Ovary (tissue), 7 donors: ENCODE measurements at regions not wholly inside any gene's neighbourhood (a gene's known extent, or its start where the extent isn't known, plus 50 kb on each side); places are given as distances from the start of the nearest gene placed in this dataset.

Experiments used
- DNase-seq, 5 donors: peaks; one replicate each; pipeline ENCODE4 v3.0.0-alpha.2; 2019 to 2020
- H3K27ac ChIP-seq, 2 donors: fragments of 200-600 bp; one replicate each; pipeline versions ENCODE4 v1.5.1 to v1.8.0; 2019 to 2022
- H3K27me3 ChIP-seq: fragments of 200-600 bp; one replicate; pipeline ENCODE4 v1.8.0; 2022
- H3K36me3 ChIP-seq: fragments of 200-600 bp; sonication (generic); one replicate; pipeline ENCODE4 v1.5.1; 2019
- H3K4me1 ChIP-seq: one replicate; pipeline ENCODE4 v1.8.1; 2013; ENCODE audit warnings: mild to moderate bottlenecking, moderate library complexity; ENCODE audit not compliant: insufficient read depth
- H3K4me3 ChIP-seq: fragments of 200-600 bp; sonication (generic); one replicate; pipeline ENCODE4 v1.5.1; 2017
- H3K9me3 ChIP-seq, 2 donors: fragments of 200-600 bp in 1 of 2; sonication (generic) in 1 of 2; one replicate each; pipeline versions ENCODE4 v1.5.1 to v1.8.1; 2013 to 2019; ENCODE audit warnings: mild to moderate bottlenecking in 1 of 2, moderate library complexity in 1 of 2
- EP300 ChIP-seq: sonication (generic); formaldehyde crosslinking; IDR thresholded peaks from one replicate; pipeline ENCODE4 v1.6.1; 2017; ENCODE audit warnings: antibody characterized with exemption
- POLR2A ChIP-seq: fragments of 450-650 bp; IDR thresholded peaks from one replicate; pipeline ENCODE4 v1.6.1; 2017; ENCODE audit warnings: antibody characterized with exemption, mild to moderate bottlenecking, moderate library complexity
- WGBS, 3 donors: extraction: QIAGEN DNeasy Blood & Tissue Kit in 1 of 3; methylation state at CpG; one replicate each; pipeline versions ENCODE4 v1.1.5 to v1.1.7; 2013 to 2017; 5-methylcytosine and 5-hydroxymethylcytosine counted together
- intact Hi-C, 4 donors: fragments of 100-400 bp; cut with DNase I; formaldehyde crosslinking; loops; one replicate each; pipeline versions ENCODE4 v1.11.0 to v1.15.1; 2022 to 2023
- TF ChIP-seq, protein P1 (sequence below), 3 donors: fragments of 450-650 bp in 2 of 3; fragments of 200-600 bp in 1 of 3; IDR thresholded peaks; one replicate each; pipeline versions ENCODE4 v1.5.1 to v1.8.0; 2016 to 2022; ENCODE audit warnings: antibody characterized with exemption in 3 of 3, mild to moderate bottlenecking in 1 of 3
- donor health status: DM: no; HTN: no; CAD: no; lungs with moderate emphysema.
- donor health status: DM: no; HTN: no; CAD: no.
- donor health status: Bipolar disorder and iron deficiency.
- donor health status: DM: no; HTN: no; CAD: no.
- donor health status: DM: yes; HTN: yes; CAD: no.

DNA sequence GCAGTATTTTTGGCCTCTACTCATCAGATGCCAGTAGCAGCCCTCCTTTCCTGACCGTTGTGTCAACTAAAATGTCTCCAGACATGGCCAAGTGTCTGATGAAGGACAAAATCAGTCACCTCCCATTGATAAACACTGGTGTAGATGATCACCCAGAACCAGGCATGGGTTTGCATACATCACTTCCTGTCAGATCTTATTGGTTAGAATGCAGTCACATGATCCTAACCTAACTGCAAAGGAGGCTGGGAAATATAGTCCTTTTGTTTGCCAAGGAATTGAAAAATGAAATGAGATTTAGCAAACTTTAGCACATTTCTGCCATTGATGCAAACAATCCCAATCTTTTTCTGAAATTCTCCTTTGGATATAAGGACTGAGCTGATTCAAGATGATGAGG lies 141.4 kb downstream of the BUB3 start:
- no peak overlapping the region for H3K4me3 ChIP-seq
- 67 to 88% (median 84%) methylated on average over 1 of the region's 1 CpG for WGBS, 3 donors

DNA sequence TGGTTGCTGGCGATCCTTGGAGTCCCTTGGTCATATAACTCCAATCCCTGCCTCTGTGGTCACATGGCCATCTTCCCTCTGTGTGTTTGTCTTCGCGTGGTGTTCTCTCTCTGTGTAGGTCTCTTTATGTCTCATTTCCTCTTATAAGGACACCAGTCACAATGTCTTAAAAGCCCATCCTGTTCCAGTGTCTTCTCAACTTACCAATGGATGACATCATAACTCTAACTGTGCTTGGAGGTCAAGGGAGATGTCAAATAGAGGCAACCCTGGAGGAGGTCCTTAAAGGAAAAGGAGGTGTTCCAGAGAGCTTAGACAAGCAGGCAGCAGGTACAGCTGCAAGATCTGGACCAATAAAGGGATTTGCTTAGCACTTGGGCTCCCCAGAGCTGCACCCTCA lies 143.0 kb downstream of the BUB3 start:
- 85 to 89% (median 86%) methylated on average over 3 of the region's 3 CpGs for WGBS, 3 donors
- H3K36me3 ChIP-seq, result no peaks in the 10 kb centered on the region

More for the DNA sequence above, 141.4 kb downstream of the BUB3 start:
- Histone ChIP-seq H3K27ac (no peak overlapping the region), H3K9me3 (no peaks in the 10 kb centered on the region), H3K36me3 (no peaks in the 10 kb centered on the region), H3K27me3 (no peaks in the 10 kb centered on the region), H3K4me1 (no peaks in the 10 kb centered on the region)
- TF ChIP-seq, protein P1, sequence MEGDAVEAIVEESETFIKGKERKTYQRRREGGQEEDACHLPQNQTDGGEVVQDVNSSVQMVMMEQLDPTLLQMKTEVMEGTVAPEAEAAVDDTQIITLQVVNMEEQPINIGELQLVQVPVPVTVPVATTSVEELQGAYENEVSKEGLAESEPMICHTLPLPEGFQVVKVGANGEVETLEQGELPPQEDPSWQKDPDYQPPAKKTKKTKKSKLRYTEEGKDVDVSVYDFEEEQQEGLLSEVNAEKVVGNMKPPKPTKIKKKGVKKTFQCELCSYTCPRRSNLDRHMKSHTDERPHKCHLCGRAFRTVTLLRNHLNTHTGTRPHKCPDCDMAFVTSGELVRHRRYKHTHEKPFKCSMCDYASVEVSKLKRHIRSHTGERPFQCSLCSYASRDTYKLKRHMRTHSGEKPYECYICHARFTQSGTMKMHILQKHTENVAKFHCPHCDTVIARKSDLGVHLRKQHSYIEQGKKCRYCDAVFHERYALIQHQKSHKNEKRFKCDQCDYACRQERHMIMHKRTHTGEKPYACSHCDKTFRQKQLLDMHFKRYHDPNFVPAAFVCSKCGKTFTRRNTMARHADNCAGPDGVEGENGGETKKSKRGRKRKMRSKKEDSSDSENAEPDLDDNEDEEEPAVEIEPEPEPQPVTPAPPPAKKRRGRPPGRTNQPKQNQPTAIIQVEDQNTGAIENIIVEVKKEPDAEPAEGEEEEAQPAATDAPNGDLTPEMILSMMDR (IDR thresholded peaks at IDR 0.05), result no peak
- TF ChIP-seq POLR2A (no peak), EP300 (no peak)
- intact Hi-C loops, result loop anchor here in 1 of 4 donors (2.0 kb wide), 1 partner anchor 615 kb away; no protein-coding TSS in a partner anchor
- no peak for DNase-seq

DNA sequence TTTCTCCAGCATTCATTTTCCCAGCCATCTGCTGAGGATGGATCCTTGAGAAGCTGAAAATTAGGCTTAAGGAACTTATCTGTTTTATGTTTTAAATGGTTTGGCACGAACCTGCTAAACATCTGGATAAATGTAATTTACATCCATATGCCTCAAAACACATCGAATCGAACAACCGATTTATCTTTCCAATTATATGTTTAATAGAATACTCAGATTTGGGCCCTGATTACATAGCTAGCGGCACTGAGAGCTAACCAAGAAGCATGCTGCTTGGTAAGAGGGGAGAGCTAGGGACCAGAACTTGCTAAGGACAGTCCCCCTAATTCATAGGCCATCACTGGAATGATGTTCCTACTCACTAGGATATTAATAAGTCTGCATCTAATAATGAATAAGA lies 144.4 kb downstream of the BUB3 start:
- H3K27ac ChIP-seq, result no peak overlapping the region
- no peak overlapping the region for H3K4me3 ChIP-seq
- no peaks in the 10 kb centered on the region for H3K9me3 ChIP-seq
- no peaks in the 10 kb centered on the region for H3K27me3 ChIP-seq
- no peak for TF ChIP-seq EP300
- TF ChIP-seq, protein P1 (IDR thresholded peaks at IDR 0.05), result no peak
- no peak for TF ChIP-seq POLR2A
- intact Hi-C loops, result no loop called here
- H3K36me3 ChIP-seq, result no peaks in the 10 kb centered on the region
- 76 to 82% (median 76%) methylated on average over 5 of the region's 5 CpGs for WGBS, 3 donors
- no peaks in the 10 kb centered on the region for H3K4me1 ChIP-seq
- no peak for DNase-seq

More for the DNA sequence above, 143.0 kb downstream of the BUB3 start:
- no peaks in the 10 kb centered on the region for H3K4me1 ChIP-seq
- no peak overlapping the region for H3K4me3 ChIP-seq
- no peaks in the 10 kb centered on the region for H3K9me3 ChIP-seq
- no peaks in the 10 kb centered on the region for H3K27me3 ChIP-seq
- TF ChIP-seq, protein P1 (IDR thresholded peaks at IDR 0.05), result no peak
- TF ChIP-seq POLR2A, result no peak
- TF ChIP-seq EP300, result no peak
- intact Hi-C loops, result loop anchor here in 1 of 4 donors (2.0 kb wide), 1 partner anchor 614 kb away; no protein-coding TSS in a partner anchor
- H3K27ac ChIP-seq, result no peak overlapping the region
- no peak for DNase-seq

DNA sequence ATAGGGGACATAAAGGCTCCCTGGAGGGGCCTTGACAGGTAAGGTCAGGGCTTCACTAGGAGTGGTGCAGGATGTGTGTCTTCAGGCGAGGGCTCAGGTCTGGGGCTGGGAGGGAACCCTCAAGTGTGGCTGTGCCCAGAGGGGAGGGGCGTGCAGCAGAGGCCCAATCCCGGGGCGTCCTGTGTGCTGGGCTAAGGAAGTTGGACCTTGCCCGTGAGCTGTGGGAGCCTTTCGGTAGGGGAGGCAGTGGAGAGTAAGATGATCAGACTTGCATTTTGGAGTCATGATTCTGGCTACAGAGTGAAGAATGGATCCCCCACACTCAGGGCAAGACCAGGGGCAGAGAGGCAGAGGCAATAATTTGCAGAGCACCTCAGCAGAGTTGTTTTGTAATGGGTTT lies 145.4 kb downstream of the BUB3 start:
- H3K4me3 ChIP-seq, result no peak overlapping the region
- TF ChIP-seq POLR2A (no peak), EP300 (no peak)
- TF ChIP-seq, protein P1 (IDR thresholded peaks at IDR 0.05), result no peak
- no peaks in the 10 kb centered on the region for H3K9me3 ChIP-seq
- DNase-seq, result no peak
- no peaks in the 10 kb centered on the region for H3K27me3 ChIP-seq
- no peaks in the 10 kb centered on the region for H3K4me1 ChIP-seq
- intact Hi-C loops, result no loop called here
- 72 to 78% (median 76%) methylated on average over 6 of the region's 6 CpGs for WGBS, 3 donors
- H3K36me3 ChIP-seq, result no peaks in the 10 kb centered on the region
- no peak overlapping the region for H3K27ac ChIP-seq
